Glomerular endothelial cell (primary cell): ENCODE measurements at regions not wholly inside any gene's neighbourhood (a gene's known extent, or its start where the extent isn't known, plus 50 kb on each side); places are given as distances from the start of the nearest gene placed in this dataset.
"Not testable (repeated sequence)": the region's sequence is repeated elsewhere in the genome, so short reads cannot be mapped to it uniquely, and the experiment has no call there.

ENCODE experiments used
- DNase-seq: peaks from one replicate; pipeline ENCODE4 v3.0.0-alpha.2; 2011; ENCODE audit warnings: low read depth, low spot score; ENCODE audit errors: extremely low read depth

DNA sequence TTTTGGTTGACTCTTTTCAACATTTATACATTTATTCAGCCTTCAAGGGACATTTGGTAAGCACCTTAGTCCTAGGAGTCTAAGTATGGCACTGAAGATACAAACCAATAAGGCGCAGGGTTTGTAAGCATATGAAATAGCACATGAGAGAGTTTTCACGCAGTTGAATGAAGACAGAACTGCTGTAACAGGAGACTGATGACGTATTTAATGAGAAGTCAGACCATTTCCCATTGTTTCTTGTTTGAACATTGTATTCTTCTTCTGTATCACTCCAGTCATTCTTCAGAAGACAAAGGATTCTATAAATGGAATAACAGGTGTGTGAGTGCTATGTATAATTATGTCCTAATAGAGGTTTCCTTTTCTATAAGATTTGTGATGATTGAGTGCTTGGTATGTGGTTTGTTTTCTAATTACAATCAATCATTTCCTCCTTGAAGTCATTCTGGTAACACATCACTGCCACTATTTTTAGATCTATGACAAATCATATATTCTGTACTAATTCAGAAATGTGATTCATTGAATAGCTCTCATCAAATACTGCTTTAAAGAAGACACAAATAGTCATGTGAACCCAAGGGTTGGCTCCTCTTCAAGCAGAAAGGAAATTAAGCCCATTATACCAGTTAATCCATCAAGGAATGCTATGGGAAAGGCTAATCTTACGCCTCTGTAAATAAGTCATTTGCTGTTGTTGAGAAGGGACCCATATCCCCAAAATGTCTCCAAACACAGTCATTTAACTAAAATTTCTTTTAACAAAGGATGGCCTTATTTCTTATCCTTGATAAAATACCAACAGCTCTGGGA, 222.8 kb upstream of the NBEA start:
- DNase-seq, result no peak

DNA sequence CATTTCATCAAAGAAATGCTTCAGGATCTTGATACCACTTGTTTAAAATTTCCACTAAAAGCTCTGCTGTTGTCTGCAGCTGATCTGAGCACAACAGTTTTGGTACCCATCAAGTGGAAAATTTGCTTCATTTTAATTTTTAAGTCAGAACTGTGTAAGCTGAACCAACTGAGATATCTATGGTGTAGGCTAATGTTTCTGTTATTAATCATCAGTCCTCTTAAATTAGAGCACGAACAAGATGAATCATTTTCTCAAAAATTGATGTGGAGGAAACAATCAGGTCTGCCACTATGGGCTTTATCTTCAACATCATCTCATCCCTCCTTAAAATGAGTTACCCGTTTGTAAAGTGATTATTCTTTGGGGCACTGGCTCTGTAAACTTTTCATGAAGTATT, 221.5 kb upstream of the NBEA start:
- no peak for DNase-seq

- DNase-seq, result no peak
Measured at GRCh38 chr13:34721631-34722595, 220.2 kb upstream of the NBEA start.

GRCh38 chr13:34722922-34723321, 219.1 kb upstream of the NBEA start:
- no peak for DNase-seq

- no peak for DNase-seq
Measured at GRCh38 chr13:34730961-34731360, 211.1 kb upstream of the NBEA start.

DNA sequence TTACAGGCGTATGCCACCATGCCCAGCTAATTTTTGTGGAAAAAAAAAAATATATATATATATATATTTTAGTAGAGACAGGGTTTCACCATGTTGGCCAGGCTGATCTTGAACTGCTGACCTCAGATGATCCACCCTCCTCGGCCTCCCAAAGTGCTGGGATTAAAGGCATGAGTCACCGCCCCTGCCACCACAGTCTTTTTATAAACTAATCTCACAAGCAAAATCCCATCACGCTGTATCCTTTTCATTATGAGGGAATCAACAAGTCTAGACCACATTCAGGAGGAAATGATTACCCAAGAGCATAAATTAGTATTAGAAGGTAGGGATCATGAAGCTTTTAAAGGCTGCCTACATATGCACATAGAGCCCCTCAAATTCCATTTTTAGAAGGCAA, 210.6 kb upstream of the NBEA start:
- DNase-seq, result no peak

DNA sequence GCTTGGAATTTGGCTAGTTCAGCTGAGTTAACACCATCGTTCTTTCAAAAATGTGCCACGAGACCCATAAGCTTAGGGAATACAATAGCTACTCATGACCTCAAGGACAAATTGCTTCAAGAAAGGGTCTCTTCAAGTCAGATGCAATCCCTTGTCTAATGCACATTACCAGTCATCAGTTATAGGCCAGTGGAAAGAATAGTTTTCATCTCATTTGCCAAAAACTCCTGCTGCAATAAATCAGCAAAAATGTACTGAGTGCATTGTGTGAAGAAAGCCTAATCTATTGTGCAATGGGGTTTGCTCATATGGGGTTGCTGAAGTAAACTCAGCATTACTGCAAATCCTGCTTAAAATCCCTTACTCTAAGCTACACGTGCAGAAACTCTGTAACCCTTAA, 208.3 kb upstream of the NBEA start:
- no peak for DNase-seq

DNA sequence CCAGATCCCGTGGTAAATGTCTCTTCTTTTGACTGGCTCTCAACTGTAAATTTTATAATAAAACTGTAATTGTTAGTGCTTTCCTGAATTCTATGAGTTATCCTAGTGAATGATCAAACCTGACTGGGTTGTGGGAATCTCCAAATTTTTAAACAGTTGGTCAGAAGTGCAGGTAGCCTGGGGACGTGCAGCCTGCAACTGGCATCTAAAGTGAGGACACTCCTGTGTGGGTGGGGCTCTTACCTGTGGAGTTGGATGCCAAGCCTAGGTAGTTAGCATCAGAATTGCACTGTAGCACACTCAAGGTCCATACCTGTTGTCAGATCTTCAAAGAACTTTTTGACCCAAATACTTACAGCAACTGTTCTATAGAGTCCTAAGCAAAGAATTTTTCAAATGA, 207.1 kb upstream of the NBEA start:
- no peak for DNase-seq

- DNase-seq, result no peak
Measured at GRCh38 chr13:34738254-34738992, 203.6 kb upstream of the NBEA start.

DNA sequence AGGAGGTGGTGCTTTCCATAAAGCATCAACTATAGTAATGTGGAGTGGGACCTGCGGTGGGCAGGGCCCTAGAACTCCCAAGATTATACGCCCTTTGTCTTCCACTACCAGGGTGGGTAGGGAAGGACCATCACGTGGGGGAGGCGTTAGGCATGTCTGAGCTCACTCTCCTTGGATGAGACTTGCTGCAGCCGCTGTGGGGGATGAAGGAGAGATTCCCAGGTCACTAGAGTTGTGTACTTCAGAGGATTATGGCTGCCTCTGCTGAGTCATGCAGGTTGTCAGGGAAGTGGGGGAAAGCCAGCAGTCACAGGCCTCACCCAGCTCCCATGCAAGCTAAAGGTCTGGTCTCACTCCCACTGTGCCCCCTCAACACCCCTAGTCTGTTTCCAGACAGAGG, 195.0 kb upstream of the NBEA start:
- not testable (repeated sequence) for DNase-seq

DNA sequence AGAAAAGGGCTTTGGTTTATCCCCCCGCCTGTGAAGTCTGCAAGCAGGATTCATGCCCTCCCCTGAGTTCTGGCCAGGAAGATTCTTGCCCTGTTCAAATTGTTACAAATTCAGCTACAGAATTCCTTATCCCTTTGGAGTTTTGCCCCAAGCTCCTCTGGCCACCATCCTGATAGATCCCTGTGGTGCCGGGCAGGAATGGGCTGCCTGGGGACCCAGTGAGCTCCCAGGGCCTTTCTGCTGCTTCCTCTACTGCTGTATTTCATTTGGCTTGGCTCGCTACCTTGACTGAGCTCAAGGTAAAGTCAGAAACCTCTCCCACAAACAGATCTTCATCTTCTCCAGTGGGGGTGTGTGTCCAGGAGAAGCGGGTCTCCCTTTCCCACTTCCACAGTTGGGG, 194.6 kb upstream of the NBEA start:
- DNase-seq, result no peak

- peak; percentile 87 for DNase-seq
Measured at GRCh38 chr13:34748073-34748472, 194.0 kb upstream of the NBEA start.

DNA sequence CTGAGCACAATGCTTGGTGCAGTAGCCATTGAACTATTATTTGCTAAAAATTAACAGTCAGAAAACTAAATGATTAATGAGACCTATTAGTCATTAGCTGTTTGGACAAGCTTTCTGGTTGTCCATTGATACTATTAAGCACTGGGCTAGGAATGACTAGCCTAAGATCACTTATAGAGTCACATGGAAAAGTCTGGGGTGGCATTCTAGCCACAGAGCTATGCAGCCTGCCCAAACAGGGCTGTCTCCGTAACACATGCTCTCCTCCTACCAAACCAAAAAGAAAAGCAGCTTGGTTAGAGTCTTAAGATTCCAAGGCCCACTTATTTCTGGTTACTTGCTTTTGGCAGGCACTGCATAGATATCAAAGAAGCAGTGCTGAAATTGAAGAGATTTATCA, 193.5 kb upstream of the NBEA start:
- no peak for DNase-seq

GRCh38 chr13:34749046-34749445, 193.0 kb upstream of the NBEA start:
- DNase-seq, result no peak

DNA sequence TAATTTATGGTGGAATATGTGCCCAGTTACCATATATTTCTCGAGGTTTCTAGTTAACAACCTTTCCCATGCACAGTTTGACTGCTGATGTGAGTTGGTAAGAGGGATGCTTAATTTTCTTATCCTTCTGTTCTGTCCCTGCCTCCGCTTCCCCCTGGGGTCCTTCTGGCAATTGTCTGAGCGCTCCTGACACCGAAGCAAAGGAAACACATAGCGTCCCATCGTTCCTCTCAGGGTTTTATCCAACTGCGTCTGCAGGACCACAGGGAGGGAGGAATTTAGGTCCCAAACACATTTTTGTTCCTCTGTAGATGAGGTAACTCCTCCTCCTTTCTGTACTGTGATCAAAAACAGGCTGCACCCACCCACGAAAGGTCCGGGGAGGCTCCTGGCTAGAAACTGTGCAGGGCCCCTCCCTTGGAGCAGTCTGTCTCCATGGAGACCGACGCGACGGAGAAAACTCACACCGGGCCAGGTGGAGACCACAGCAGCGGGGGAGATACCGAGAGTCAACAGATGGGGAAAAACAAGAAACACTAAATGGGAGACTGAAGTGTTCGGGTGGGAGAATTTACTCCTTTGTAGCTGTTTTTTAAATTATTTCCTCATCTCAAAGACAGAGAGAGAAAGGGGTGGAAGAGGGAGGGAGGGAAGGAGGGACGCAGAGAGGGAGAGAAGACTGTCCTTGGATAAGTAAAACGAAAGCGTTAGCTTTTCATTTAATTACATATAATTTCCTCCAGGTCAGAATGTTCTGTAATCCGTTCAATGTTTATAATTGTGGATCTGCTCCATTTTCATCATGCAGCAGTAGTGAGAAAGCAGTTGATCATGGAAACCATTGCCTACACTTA, 191.8 kb upstream of the NBEA start:
- no peak for DNase-seq

DNA sequence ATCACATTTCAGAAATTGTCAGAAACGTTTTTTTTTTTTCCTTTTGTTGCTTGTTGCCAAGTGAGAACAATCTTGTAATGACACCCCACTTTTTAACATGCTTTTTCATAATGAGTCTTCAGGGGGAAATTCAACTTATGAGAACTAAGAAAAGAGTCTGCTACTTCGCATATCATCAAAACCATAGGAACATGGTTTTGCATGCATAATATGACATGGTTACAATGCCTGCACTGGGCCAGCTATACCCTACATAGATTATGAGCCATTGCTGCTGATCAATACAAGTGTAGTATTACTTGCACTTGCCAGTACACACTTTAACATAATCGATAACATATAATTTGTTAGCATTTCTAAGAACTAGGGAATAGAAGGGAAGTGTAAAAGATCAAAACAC, 191.0 kb upstream of the NBEA start:
- DNase-seq, result no peak

GRCh38 chr13:34751492-34751891, 190.6 kb upstream of the NBEA start:
- DNase-seq, result no peak

DNA sequence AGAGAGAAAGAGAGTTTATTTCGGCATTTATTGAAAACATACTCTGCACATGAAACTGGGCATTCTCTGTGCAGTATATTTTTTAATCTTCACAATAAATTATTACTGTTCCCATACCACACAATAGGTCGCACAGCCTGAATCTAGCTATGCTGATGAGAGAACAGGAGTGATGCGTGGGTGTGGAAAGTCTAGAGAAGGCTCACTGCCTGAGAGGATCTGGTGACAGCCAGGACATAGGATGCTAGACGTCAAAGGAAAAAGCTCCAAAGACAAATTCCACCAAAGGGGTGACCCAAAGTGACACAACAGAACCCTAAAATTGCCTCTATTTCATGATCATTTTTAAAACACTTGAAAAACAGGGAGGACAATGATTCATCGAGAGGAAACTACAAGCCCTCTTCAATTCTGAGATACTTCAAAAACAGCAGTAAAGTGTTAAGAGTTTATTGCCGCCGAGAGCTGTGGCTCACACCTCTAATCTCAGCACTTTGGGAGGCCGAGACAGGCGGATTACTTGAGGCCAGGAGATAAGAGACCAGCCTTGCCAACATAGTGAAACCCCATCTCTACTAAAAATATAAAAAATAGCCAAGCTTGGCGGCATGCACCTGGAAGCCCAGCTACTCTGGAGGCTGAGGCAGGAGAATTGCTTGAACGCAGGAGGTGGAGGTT, 189.6 kb upstream of the NBEA start:
- DNase-seq, result no peak

DNA sequence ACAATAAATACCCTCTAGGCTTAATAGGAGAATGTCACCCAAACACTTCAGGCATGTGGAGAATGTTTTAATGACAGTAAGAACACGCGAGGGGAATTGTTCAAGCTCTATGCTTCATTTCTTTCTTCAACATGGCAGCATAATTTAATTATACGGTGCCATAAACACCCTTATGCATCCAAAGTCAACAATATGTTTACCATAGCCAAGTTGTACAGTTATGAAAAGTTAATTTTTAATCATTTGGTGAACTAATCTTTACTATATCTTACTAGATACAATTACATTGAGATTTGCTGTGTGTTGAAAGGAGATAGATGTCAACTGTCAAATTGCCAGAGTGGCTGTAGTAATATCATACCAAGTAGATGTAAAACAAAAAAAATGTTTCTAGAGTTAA, 185.9 kb upstream of the NBEA start:
- no peak for DNase-seq

DNA sequence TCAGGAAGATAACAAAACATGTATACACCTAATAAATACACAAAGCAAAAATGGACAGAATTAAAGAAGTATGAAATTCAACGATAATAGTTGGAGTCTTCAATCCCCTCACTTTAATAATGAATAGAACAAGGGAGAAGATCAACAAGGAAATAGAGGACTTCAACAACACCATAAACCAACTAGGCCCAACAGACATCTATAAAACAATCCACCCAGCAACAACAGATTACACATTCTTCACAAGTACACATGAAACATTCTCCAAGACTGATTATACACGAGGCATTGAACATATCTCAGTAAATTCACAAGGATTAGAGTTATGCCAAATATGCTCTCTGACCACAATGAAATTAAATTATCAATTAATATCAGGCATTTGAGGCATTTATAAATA, 185.5 kb upstream of the NBEA start:
- no peak for DNase-seq
